Skin epidermis (tissue), 12 donors: ENCODE measurements at regions not wholly inside any gene's neighbourhood (a gene's known extent, or its start where the extent isn't known, plus 50 kb on each side); places are given as distances from the start of the nearest gene placed in this dataset.

Experiments
- H3K27ac ChIP-seq, 21 experiments: fragments of 200-600 bp; sonication (generic) in 11 of 21; one replicate each; pipeline ENCODE4 v1.5.0; 2020; ENCODE audit warnings: mild to moderate bottlenecking in 3 of 21, inconsistent platforms in 2 of 21, moderate library complexity in 2 of 21
- H3K4me3 ChIP-seq, 7 experiments: fragments of 200-600 bp; sonication (generic) in 2 of 7; one replicate each; pipeline ENCODE4 v1.5.0; 2020; ENCODE audit warnings: inconsistent platforms in 2 of 7, mild to moderate bottlenecking in 2 of 7, moderate library complexity in 1 of 7

GRCh38 chr6:20310185-20310584 lies 91.5 kb upstream of the E2F3 start:
- H3K27ac ChIP-seq: no peak overlapping the region

GRCh38 chr6:20312606-20313005 lies 89.1 kb upstream of the E2F3 start:
- H3K27ac ChIP-seq: no peak overlapping the region
- no peak overlapping the region for H3K4me3 ChIP-seq

More at GRCh38 chr6:20310185-20310584, 91.5 kb upstream of the E2F3 start:
- H3K4me3 ChIP-seq: no peak overlapping the region

- Histone ChIP-seq H3K4me3 (no peak overlapping the region), H3K27ac (no peak overlapping the region)
These were observed 88.6 kb upstream of the E2F3 start for GRCh38 chr6:20313051-20313450.

GRCh38 chr6:20313960-20314530 lies 87.6 kb upstream of the E2F3 start:
- Histone ChIP-seq H3K27ac (no peak overlapping the region), H3K4me3 (no peak overlapping the region)

- H3K4me3 ChIP-seq: no peak overlapping the region
- no peak overlapping the region for H3K27ac ChIP-seq
These were observed 86.5 kb upstream of the E2F3 start for GRCh38 chr6:20314866-20315845.

DNA sequence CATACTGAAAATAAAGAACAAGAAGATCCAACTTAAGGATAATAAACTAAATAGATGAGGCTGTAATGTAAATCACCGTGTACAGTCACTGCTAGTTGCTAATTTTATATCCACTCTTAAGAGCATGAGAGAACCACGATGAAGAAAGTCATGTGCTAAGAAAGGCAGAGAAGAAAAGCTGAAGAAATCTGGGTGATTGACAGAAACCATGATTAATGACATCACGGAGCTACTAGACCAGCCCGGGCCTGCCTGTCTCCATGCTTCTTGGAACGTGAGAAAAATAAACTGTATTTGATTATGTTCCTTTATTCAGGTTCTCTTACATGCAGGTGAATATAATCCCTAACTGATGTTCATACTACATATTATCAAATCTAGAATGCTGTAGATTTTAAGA lies 84.2 kb upstream of the E2F3 start:
- Histone ChIP-seq H3K27ac (no peak overlapping the region), H3K4me3 (no peak overlapping the region)

- Histone ChIP-seq H3K4me3 (no peak overlapping the region), H3K27ac (peak overlapping the region in 2 of 21 experiments; percentile 84 to 88)
These were observed 82.8 kb upstream of the E2F3 start for GRCh38 chr6:20318851-20319387.

GRCh38 chr6:20319520-20320357 lies 81.9 kb upstream of the E2F3 start:
- peak overlapping the region in 11 of 21 experiments; percentile 2 to 88 (median 68) for H3K27ac ChIP-seq
- H3K4me3 ChIP-seq: peak overlapping the region in 4 of 7 experiments; percentile 11 to 25 (median 24)

DNA sequence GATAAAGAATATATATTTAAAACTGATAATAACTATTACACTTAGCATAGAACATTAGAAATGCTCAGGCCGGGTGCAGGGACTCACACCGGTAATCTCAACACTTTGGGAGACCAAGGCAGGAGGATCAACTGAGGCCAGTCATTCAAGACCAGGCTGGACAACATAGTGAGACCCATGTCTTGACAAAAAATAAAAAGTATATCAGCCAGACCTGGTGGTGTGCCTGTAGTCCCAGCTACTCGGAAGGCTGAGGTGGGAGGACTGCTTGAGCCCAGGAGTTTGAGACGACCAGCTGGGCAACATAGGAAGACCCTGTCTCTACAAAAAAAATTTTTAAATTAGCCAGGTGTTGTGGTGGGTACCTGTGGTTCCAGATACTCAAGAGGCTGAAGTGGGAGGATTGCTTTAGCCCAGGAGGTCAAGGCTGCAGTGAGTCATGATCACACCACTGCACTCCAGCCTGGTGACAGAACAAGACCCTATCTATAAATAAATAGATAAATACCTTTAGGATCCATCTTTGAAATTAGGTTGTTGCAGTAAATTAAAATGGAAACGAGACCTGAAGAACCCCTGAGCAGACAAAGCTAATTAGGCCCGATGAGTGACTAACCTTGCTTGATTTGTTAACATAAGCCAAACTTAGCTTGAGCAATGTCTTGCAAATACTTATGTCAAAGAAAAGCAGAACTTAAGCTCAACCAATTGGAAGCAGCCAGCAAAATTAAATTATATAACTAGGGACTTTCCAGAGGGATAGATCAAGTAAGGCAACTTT lies 75.8 kb upstream of the E2F3 start:
- peak overlapping the region in 1 of 21 experiments; percentile 37 for H3K27ac ChIP-seq
- no peak overlapping the region for H3K4me3 ChIP-seq

- Histone ChIP-seq H3K4me3 (no peak overlapping the region), H3K27ac (no peak overlapping the region)
These were observed 75.3 kb upstream of the E2F3 start for GRCh38 chr6:20326422-20326728.

GRCh38 chr6:20327141-20327540 lies 74.5 kb upstream of the E2F3 start:
- Histone ChIP-seq H3K27ac (no peak overlapping the region), H3K4me3 (no peak overlapping the region)

GRCh38 chr6:20328266-20328923 lies 73.3 kb upstream of the E2F3 start:
- Histone ChIP-seq H3K27ac (no peak overlapping the region), H3K4me3 (no peak overlapping the region)

- no peak overlapping the region for H3K27ac ChIP-seq
- no peak overlapping the region for H3K4me3 ChIP-seq
These were observed 72.8 kb upstream of the E2F3 start for GRCh38 chr6:20328924-20329300.

- no peak overlapping the region for H3K27ac ChIP-seq
- no peak overlapping the region for H3K4me3 ChIP-seq
These were observed 70.6 kb upstream of the E2F3 start for GRCh38 chr6:20331042-20331441.

- H3K27ac ChIP-seq: no peak overlapping the region
- H3K4me3 ChIP-seq: no peak overlapping the region
These were observed 70.1 kb upstream of the E2F3 start for GRCh38 chr6:20331625-20332024.

- Histone ChIP-seq H3K27ac (no peak overlapping the region), H3K4me3 (no peak overlapping the region)
These were observed 69.2 kb upstream of the E2F3 start for GRCh38 chr6:20332441-20333006.

DNA sequence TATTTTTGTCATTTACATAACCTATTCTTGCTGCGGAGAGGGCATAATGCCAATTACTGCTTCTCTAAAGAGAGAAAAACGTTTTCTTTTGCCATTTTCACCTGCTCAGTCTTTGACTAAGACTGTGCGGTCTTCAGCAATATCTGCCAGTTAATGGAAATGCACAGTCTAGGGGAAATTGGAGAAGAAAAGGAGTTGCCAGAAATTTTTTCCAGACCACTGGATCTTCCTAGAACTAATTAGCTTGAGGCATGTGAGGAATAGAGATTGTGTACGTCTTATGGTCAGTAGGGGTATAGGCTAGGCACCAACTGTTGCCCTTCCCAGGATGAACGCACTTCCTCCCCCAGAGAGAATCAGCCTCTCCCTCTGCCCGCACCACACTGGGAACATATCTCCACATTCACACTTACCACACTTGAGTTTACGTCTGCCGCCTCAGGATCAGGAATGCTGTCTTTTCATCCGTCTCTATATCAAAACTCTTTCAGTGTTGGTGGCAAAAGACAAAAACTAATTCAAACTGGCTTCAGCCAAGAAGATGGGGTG lies 67.9 kb upstream of the E2F3 start:
- H3K27ac ChIP-seq: no peak overlapping the region
- no peak overlapping the region for H3K4me3 ChIP-seq

- no peak overlapping the region for H3K27ac ChIP-seq
- H3K4me3 ChIP-seq: no peak overlapping the region
These were observed 67.3 kb upstream of the E2F3 start for GRCh38 chr6:20334334-20334733.
